CD4-positive, alpha-beta T cell (primary cell): ENCODE measurements at regions not wholly inside any gene's neighbourhood (a gene's known extent, or its start where the extent isn't known, plus 50 kb on each side); places are given as distances from the start of the nearest gene placed in this dataset.

Experiments used
- ATAC-seq: fragments of 200-7000 bp; cut with Tn5 transposase; one replicate; pipeline ENCODE4 v1.10.0; 2022; ENCODE audit warnings: mild to moderate bottlenecking; ENCODE audit not compliant: poor library complexity
- CTCF ChIA-PET: fragments of 350-600 bp; sonication (Branson Sonifier 250); formaldehyde crosslinking; loops from one replicate; lab custom pipeline; 2021; ENCODE audit warnings: antibody characterized with exemption, inconsistent platforms; lab: Charles Lee
- POLR2A ChIA-PET: fragments of 350-600 bp; sonication (Branson Sonifier 250); formaldehyde crosslinking; loops from one replicate; lab custom pipeline; 2021; ENCODE audit warnings: antibody characterized with exemption, inconsistent platforms; lab: Charles Lee
- DNase-seq, 14 experiments: peaks; one replicate each; pipeline ENCODE4 v3.0.0-alpha.2; 2013 to 2020; ENCODE audit warnings: mixed read lengths in 2 of 14
- H3K27ac ChIP-seq, 2 donors: one replicate each; pipeline versions ENCODE4 v1.5.1 to v1.7.0; 2013; ENCODE audit warnings: low read length in 2 of 2, low read depth in 1 of 2, mild to moderate bottlenecking in 1 of 2
- H3K27me3 ChIP-seq, 2 experiments: 1 replicate in 1 of 2; 2 replicates in 1 of 2; pipeline versions ENCODE4 v1.6.1 to v1.7.0; 2013; ENCODE audit warnings: low read length in 2 of 2, control low read depth in 1 of 2, mild to moderate bottlenecking in 1 of 2, moderate library complexity in 1 of 2; ENCODE audit not compliant: insufficient read depth in 2 of 2, control insufficient read depth in 1 of 2
- H3K36me3 ChIP-seq: one replicate; pipeline ENCODE4 v1.6.1; 2013; ENCODE audit warnings: low read length, control low read depth; ENCODE audit not compliant: insufficient read depth
- H3K4me1 ChIP-seq: one replicate; pipeline ENCODE4 v1.6.1; 2013; ENCODE audit warnings: low read length, control low read depth; ENCODE audit not compliant: insufficient read depth
- H3K4me3 ChIP-seq: one replicate; pipeline ENCODE4 v1.5.1; 2013; ENCODE audit warnings: mild to moderate bottlenecking, low read length, moderate library complexity
- H3K9me3 ChIP-seq, 2 experiments: 1 replicate in 1 of 2; 2 replicates in 1 of 2; pipeline versions ENCODE4 v1.6.1 to v1.7.0; 2013; ENCODE audit warnings: low read length in 2 of 2, mild to moderate bottlenecking in 2 of 2, control low read depth in 1 of 2, moderate library complexity in 1 of 2; ENCODE audit not compliant: control insufficient read depth in 1 of 2, insufficient read depth in 1 of 2
- H3K27ac Mint-ChIP-seq: one replicate; pipeline ENCODE4 v1.8.0; 2020; ENCODE audit warnings: mixed read lengths
- H3K27me3 Mint-ChIP-seq: one replicate; pipeline ENCODE4 v1.8.0; 2021; ENCODE audit warnings: mixed read lengths
- H3K36me3 Mint-ChIP-seq: one replicate; pipeline ENCODE4 v1.8.0; 2021; ENCODE audit warnings: low read depth, mixed read lengths
- H3K4me1 Mint-ChIP-seq: one replicate; pipeline ENCODE4 v1.8.0; 2021; ENCODE audit warnings: low read depth, mixed read lengths
- H3K4me3 Mint-ChIP-seq: one replicate; pipeline ENCODE4 v1.8.0; 2020; ENCODE audit warnings: mild to moderate bottlenecking, mixed read lengths
- H3K9me3 Mint-ChIP-seq: one replicate; pipeline ENCODE4 v1.8.0; 2020; ENCODE audit warnings: mixed read lengths
- CTCF ChIP-seq: fragments of 200-600 bp; IDR thresholded peaks from one replicate; pipeline ENCODE4 v1.8.0; 2022; ENCODE audit warnings: antibody characterized with exemption, mild to moderate bottlenecking
- intact Hi-C, 2 experiments: fragments of 100-400 bp; cut with DNase I in 1 of 2; cut with micrococcal nuclease in 1 of 2; formaldehyde crosslinking; loops; one replicate each; pipeline versions ENCODE4 v1.15.1 to v1.9.0; 2023 to 2025; cut with DNase I, micrococcal nuclease

GRCh38 chr7:42753811-42754363 is 158.0 kb downstream of the C7orf25 start:
- Mint-ChIP-seq H3K4me3 (no peak overlapping the region), H3K27me3 (peaks cover 3% of the 10 kb centered on the region), H3K27ac (no peak overlapping the region), H3K9me3 (no peaks in the 10 kb centered on the region), H3K4me1 (no peaks in the 10 kb centered on the region), H3K36me3 (no peaks in the 10 kb centered on the region)
- Histone ChIP-seq H3K27ac (no peak overlapping the region), H3K9me3 (no peaks in the 10 kb centered on the region), H3K4me1 (no peaks in the 10 kb centered on the region), H3K27me3 (no peaks in the 10 kb centered on the region), H3K36me3 (no peaks in the 10 kb centered on the region), H3K4me3 (no peak overlapping the region)
- ChIA-PET POLR2A (no interaction called here), CTCF (no interaction called here)
- intact Hi-C loops = no loop called here
- TF ChIP-seq CTCF = no peak
- no peak for ATAC-seq
- no peak for DNase-seq

GRCh38 chr7:42753367-42753766 is 158.5 kb downstream of the C7orf25 start:
- no peak overlapping the region for H3K27ac Mint-ChIP-seq
- Histone ChIP-seq H3K36me3 (no peaks in the 10 kb centered on the region), H3K4me1 (no peaks in the 10 kb centered on the region), H3K27ac (no peak overlapping the region), H3K9me3 (no peaks in the 10 kb centered on the region), H3K4me3 (no peak overlapping the region), H3K27me3 (no peaks in the 10 kb centered on the region)
- no peaks in the 10 kb centered on the region for H3K36me3 Mint-ChIP-seq
- H3K4me1 Mint-ChIP-seq = no peaks in the 10 kb centered on the region
- H3K4me3 Mint-ChIP-seq = no peak overlapping the region
- POLR2A ChIA-PET = no interaction called here
- no peak for TF ChIP-seq CTCF
- no peaks in the 10 kb centered on the region for H3K27me3 Mint-ChIP-seq
- ATAC-seq (no peak), DNase-seq (no peak)
- intact Hi-C loops = no loop called here
- no peaks in the 10 kb centered on the region for H3K9me3 Mint-ChIP-seq
- CTCF ChIA-PET = no interaction called here

GRCh38 chr7:42750172-42750571 is 161.7 kb downstream of the C7orf25 start:
- Mint-ChIP-seq H3K9me3 (no peaks in the 10 kb centered on the region), H3K27me3 (no peaks in the 10 kb centered on the region), H3K36me3 (no peaks in the 10 kb centered on the region), H3K4me1 (no peaks in the 10 kb centered on the region), H3K27ac (no peak overlapping the region), H3K4me3 (no peak overlapping the region)
- ChIA-PET POLR2A (no interaction called here), CTCF (no interaction called here)
- intact Hi-C loops = no loop called here
- Histone ChIP-seq H3K9me3 (no peaks in the 10 kb centered on the region), H3K4me1 (no peaks in the 10 kb centered on the region), H3K27me3 (no peaks in the 10 kb centered on the region), H3K36me3 (no peaks in the 10 kb centered on the region), H3K4me3 (no peak overlapping the region), H3K27ac (no peak overlapping the region)
- TF ChIP-seq CTCF = no peak
- ATAC-seq = no peak
- peak in 1 of 14 experiments; percentile 11 for DNase-seq
